ENCODE measurements at regions not wholly inside any gene's neighbourhood (a gene's known extent, or its start where the extent isn't known, plus 50 kb on each side); places are given as distances from the start of the nearest gene placed in this dataset.

DNA sequence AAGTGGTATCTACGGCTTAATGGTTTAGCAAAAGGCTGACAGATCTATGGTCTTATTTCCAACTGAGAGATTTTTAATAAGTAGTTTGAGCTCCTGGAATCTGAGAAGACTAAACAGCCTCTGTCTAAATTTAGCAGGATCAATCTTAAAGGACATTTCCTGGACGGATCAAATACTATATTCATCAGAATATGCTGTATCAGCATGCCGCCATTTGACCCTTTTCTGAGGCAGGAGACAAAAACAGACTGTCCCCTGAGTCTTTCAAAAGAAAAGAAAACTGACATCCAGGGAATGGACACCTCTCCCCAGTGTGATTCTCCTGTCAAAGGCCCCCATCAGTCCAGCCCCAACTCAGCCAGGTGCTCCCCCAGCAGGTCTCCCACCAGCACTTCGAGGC is 443.7 kb downstream of the GXYLT1 start:
- Mint-ChIP-seq H3K27ac (ENCODE audit: unreplicated experiment) (no peak overlapping the region), H3K9me3 (no peaks in the 10 kb centered on the region)

DNA sequence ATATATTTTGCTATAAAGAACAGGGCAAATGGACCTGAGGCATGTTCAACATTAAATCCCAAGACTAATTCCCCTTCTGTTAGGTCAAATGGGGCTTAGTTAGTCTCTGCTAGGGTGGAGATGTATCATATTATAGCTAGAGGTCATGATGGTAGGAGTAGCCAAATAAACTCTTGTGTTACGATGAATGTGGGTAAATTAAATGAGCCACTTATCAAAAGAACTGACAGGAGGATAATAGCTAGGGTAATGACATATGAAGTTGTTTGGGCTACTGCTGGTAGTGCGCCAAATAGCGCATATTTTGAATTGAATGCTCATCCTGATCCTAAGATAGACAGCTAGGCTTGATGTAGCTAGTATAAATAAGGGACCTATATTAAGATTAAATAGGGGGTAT is 445.0 kb downstream of the GXYLT1 start:
- DNase-seq (ENCODE audit: low read depth, low spot score) = no peak
- H3K27ac Mint-ChIP-seq (ENCODE audit: unreplicated experiment) = no peak overlapping the region
- H3K9me3 Mint-ChIP-seq = no peaks in the 10 kb centered on the region
- no peaks in the 10 kb centered on the region for H3K27me3 Mint-ChIP-seq (ENCODE audit: low read depth)
- no peak overlapping the region for H3K4me3 Mint-ChIP-seq
- no peaks in the 10 kb centered on the region for H3K4me1 Mint-ChIP-seq
- H3K36me3 Mint-ChIP-seq (ENCODE audit: low read depth) = no peaks in the 10 kb centered on the region
- TF ChIP-seq, protein P1, sequence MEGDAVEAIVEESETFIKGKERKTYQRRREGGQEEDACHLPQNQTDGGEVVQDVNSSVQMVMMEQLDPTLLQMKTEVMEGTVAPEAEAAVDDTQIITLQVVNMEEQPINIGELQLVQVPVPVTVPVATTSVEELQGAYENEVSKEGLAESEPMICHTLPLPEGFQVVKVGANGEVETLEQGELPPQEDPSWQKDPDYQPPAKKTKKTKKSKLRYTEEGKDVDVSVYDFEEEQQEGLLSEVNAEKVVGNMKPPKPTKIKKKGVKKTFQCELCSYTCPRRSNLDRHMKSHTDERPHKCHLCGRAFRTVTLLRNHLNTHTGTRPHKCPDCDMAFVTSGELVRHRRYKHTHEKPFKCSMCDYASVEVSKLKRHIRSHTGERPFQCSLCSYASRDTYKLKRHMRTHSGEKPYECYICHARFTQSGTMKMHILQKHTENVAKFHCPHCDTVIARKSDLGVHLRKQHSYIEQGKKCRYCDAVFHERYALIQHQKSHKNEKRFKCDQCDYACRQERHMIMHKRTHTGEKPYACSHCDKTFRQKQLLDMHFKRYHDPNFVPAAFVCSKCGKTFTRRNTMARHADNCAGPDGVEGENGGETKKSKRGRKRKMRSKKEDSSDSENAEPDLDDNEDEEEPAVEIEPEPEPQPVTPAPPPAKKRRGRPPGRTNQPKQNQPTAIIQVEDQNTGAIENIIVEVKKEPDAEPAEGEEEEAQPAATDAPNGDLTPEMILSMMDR (conservative IDR thresholded peaks at IDR 0.05) = no peak

More for the DNA sequence above, 443.7 kb downstream of the GXYLT1 start:
- TF ChIP-seq, protein P1 (conservative IDR thresholded peaks at IDR 0.05) = no peak
- no peak for DNase-seq (ENCODE audit: low read depth, low spot score)
- no peaks in the 10 kb centered on the region for H3K36me3 Mint-ChIP-seq (ENCODE audit: low read depth)
- H3K27me3 Mint-ChIP-seq (ENCODE audit: low read depth) = no peaks in the 10 kb centered on the region
- H3K4me3 Mint-ChIP-seq = no peak overlapping the region
- H3K4me1 Mint-ChIP-seq = no peaks in the 10 kb centered on the region

DNA sequence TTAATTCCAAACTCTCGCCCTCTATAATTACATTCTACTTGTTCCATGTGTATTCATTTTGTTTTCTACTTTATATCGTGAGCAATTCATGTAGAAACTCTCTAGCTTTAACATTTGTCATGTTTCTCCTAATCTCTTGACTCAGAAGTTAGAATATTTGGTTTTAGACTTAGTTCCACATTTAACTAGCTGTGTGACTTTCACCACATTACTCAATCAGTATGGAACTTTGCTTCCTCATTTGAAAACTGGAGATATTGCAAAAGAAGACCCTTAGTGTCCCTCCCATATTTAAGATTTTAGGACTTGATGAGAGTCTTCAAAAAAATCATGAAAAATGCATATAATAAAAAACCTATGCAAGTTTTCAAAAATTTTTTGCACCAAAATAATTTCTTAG is 447.5 kb downstream of the GXYLT1 start:
- Mint-ChIP-seq H3K4me1 (peaks cover 4% of the 10 kb centered on the region), H3K9me3 (no peaks in the 10 kb centered on the region), H3K27me3 (ENCODE audit: low read depth) (no peaks in the 10 kb centered on the region)

DNA sequence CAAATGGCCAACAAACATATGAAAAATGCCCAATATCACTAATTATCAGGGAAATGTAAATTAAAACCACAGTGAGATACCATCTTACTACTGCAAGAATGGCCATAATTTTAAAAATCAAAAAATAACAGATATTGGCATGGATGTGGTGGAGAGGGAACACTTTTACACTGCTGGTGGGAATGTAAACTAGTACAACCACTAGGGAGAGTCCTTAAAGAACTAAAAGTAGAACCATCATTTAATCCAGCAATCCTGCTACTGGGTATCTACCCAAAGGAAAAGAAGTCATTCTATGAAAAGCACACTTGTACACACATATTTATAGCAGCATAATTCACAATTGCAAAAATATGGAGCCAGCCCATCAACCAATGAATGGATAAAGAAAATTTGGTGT is 459.7 kb downstream of the GXYLT1 start:
- no peaks in the 10 kb centered on the region for H3K27me3 Mint-ChIP-seq (ENCODE audit: low read depth)
- no peaks in the 10 kb centered on the region for H3K9me3 Mint-ChIP-seq
- no peaks in the 10 kb centered on the region for H3K4me1 Mint-ChIP-seq
- no peak overlapping the region for H3K4me3 Mint-ChIP-seq
- DNase-seq (ENCODE audit: low read depth, low spot score) = no peak
- no peak overlapping the region for H3K27ac Mint-ChIP-seq (ENCODE audit: unreplicated experiment)
- H3K36me3 Mint-ChIP-seq (ENCODE audit: low read depth) = no peaks in the 10 kb centered on the region
- TF ChIP-seq, protein P1 (conservative IDR thresholded peaks at IDR 0.05) = no peak

More for the DNA sequence above, 447.5 kb downstream of the GXYLT1 start:
- no peak for DNase-seq (ENCODE audit: low read depth, low spot score)
- Mint-ChIP-seq H3K27ac (ENCODE audit: unreplicated experiment) (no peak overlapping the region), H3K4me3 (no peak overlapping the region), H3K36me3 (ENCODE audit: low read depth) (no peaks in the 10 kb centered on the region)
- TF ChIP-seq, protein P1 (conservative IDR thresholded peaks at IDR 0.05) = no peak

DNA sequence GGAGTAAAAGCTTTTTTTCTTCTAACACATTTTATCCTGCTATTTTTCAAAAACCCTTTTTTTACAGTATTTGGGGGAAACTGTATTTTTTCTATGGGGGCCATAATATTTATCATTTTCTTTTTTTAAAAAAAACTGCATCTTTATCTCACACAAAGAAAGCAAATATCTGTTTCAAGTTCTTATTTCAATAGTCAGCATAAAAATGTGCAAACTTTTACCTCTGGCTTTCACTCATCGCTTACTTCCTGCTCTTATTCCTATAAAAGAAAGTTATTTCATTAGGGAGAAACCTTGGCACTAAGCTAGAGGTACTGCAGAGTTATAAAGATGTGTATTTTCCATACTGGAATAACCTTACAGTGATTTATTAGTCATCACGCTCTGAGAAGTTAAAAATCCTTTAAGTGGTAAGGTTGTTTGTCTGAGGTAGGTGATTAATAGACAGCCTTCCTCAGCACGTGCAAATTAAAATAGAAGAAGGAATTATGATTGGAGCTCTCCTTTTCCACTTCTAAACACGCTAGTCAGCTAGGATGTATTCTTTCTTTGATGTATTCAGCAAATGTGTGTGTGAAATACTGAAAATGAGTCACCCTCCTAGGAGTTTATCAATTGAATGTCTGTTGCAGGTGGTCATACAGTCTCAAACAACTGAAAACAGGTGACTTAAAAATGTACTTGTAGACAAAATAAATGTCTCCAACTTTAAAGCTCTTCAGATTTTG is 461.0 kb downstream of the GXYLT1 start:
- Mint-ChIP-seq H3K9me3 (no peaks in the 10 kb centered on the region), H3K36me3 (ENCODE audit: low read depth) (peaks cover under 1% of the 10 kb centered on the region), H3K4me1 (no peaks in the 10 kb centered on the region), H3K27ac (ENCODE audit: unreplicated experiment) (no peak overlapping the region), H3K27me3 (ENCODE audit: low read depth) (no peaks in the 10 kb centered on the region), H3K4me3 (no peak overlapping the region)
- TF ChIP-seq, protein P1 (conservative IDR thresholded peaks at IDR 0.05) = no peak
- DNase-seq (ENCODE audit: low read depth, low spot score) = no peak
